Activated CD8-positive, alpha-beta T cell treated with anti-CD3 and anti-CD28 coated beads, Interleukin-2, amount 10 ng/mL, durations not matched to agents 7 days and 5 days (primary cell): ENCODE measurements at regions not wholly inside any gene's neighbourhood (a gene's known extent, or its start where the extent isn't known, plus 50 kb on each side); places are given as distances from the start of the nearest gene placed in this dataset.
"Not testable (repeated sequence)": the region's sequence is repeated elsewhere in the genome, so short reads cannot be mapped to it uniquely, and the experiment has no call there.

Source experiments
- ATAC-seq: fragments of 150-1000 bp; cut with Tn5 transposase; one replicate; pipeline ENCODE4 v1.10.0; 2021; ENCODE audit warnings: moderate library complexity
- CTCF ChIA-PET: fragments of 350-600 bp; sonication (Branson Sonifier 250); formaldehyde crosslinking; loops from one replicate; lab custom pipeline; 2021; ENCODE audit warnings: antibody characterized with exemption; lab: Charles Lee
- POLR2A ChIA-PET: fragments of 350-600 bp; sonication (Branson Sonifier 250); formaldehyde crosslinking; loops from one replicate; lab custom pipeline; 2021; ENCODE audit warnings: antibody characterized with exemption; lab: Charles Lee
- DNase-seq: peaks from one replicate; pipeline ENCODE4 v3.0.0-alpha.2; 2020
- H3K27ac Mint-ChIP-seq: one replicate; pipeline ENCODE4 v1.8.0; 2021; ENCODE audit warnings: mild to moderate bottlenecking, mixed read lengths
- H3K27me3 Mint-ChIP-seq: one replicate; pipeline ENCODE4 v1.8.0; 2021; ENCODE audit warnings: low read depth, mixed read lengths
- H3K36me3 Mint-ChIP-seq: one replicate; pipeline ENCODE4 v1.8.0; 2021; ENCODE audit warnings: low read depth, mixed read lengths
- H3K4me1 Mint-ChIP-seq: one replicate; pipeline ENCODE4 v1.8.0; 2021; ENCODE audit warnings: low read depth, mixed read lengths
- H3K4me3 Mint-ChIP-seq: one replicate; pipeline ENCODE4 v1.8.0; 2021; ENCODE audit warnings: mild to moderate bottlenecking, mixed read lengths
- H3K9me3 Mint-ChIP-seq: one replicate; pipeline ENCODE4 v1.8.0; 2022; ENCODE audit warnings: mixed read lengths; ENCODE audit not compliant: insufficient read depth

- CTCF ChIA-PET, H3K27ac Mint-ChIP-seq, H3K4me1 Mint-ChIP-seq, POLR2A ChIA-PET, ATAC-seq, DNase-seq, H3K36me3 Mint-ChIP-seq, H3K4me3 Mint-ChIP-seq: not testable (repeated sequence)
- Mint-ChIP-seq H3K9me3 (peaks cover 16% of the 10 kb centered on the region), H3K27me3 (peaks cover 12% of the 10 kb centered on the region)
Observed at GRCh38 chr2:217346043-217346442, 486.2 kb upstream of the TNP1 start.

DNA sequence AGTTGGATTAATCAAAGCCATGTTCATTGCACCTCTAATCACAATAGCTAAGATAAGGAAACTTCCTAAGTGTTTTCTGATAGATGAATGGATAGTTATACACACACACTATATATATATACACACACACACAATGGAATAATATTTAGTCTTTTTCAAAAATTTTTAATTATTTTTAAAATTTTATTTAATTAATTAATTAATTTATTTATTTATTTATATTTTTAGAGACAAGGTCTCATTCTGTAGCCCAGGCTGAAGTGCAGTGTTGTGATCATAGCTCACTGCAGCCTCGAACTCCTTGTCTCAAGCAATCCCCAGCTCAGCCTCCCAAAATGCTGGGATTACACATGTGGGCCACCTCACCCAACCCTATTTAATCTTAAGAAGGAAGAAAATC lies 481.0 kb upstream of the TNP1 start:
- H3K27ac Mint-ChIP-seq = no peak overlapping the region
- H3K9me3 Mint-ChIP-seq = no peaks in the 10 kb centered on the region
- H3K27me3 Mint-ChIP-seq = no peaks in the 10 kb centered on the region
- H3K36me3 Mint-ChIP-seq = no peaks in the 10 kb centered on the region
- CTCF ChIA-PET = no interaction called here
- POLR2A ChIA-PET = interaction anchor here (0.6 kb wide), 1 partner anchor 525 kb away, joined by 5 read pairs; no protein-coding TSS in a partner anchor
- H3K4me3 Mint-ChIP-seq = no peak overlapping the region
- H3K4me1 Mint-ChIP-seq = no peaks in the 10 kb centered on the region
- ATAC-seq (no peak), DNase-seq (no peak)

DNA sequence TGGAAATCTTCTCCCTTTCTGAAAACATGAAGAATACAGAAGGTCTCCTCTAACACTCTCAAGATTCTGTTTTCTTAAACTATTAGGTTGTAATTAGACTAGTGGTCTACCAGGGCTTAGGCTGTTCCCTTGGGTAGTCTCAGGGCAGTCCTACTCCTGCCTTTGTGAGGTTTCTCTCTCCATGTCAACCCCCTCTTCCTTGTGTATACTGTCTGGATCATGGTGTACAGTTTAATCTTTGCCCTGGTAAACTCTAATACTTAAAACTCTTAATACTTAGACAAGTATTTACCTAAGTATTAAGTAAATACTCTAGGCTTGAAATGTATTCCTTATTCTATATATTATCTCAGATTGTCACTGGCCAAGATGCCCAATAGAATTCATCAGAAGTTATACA lies 480.3 kb upstream of the TNP1 start:
- ATAC-seq (no peak), DNase-seq (no peak)
- ChIA-PET CTCF (no interaction called here), POLR2A (no interaction called here)
- Mint-ChIP-seq H3K36me3 (no peaks in the 10 kb centered on the region), H3K27ac (no peak overlapping the region), H3K27me3 (no peaks in the 10 kb centered on the region), H3K4me3 (no peak overlapping the region), H3K9me3 (no peaks in the 10 kb centered on the region), H3K4me1 (no peaks in the 10 kb centered on the region)

DNA sequence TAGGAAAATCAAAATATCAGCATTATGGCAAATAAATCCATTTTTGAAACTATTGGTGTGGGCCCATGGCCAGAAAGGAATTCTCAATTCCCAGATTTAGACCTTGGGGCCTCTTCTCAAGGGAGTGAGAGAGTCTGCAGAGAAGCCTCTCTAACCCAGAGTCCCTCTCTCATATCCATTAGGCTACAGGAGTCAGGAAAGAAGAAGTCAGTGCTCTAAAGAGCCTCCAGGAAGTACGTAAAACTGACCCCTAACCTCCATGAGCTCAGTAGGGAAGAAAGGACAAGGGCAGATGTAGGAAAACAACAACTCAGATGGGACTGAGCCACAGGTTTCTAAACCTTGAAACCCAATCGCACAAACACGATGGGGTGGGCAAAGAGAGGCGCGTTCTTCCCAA lies 479.9 kb upstream of the TNP1 start:
- Mint-ChIP-seq H3K4me1 (no peaks in the 10 kb centered on the region), H3K4me3 (no peak overlapping the region), H3K9me3 (no peaks in the 10 kb centered on the region), H3K27me3 (no peaks in the 10 kb centered on the region), H3K27ac (no peak overlapping the region), H3K36me3 (no peaks in the 10 kb centered on the region)
- ChIA-PET POLR2A (no interaction called here), CTCF (no interaction called here)
- DNase-seq (no peak), ATAC-seq (no peak)

- DNase-seq (no peak), ATAC-seq (no peak)
- H3K4me3 Mint-ChIP-seq = no peak overlapping the region
- no peaks in the 10 kb centered on the region for H3K9me3 Mint-ChIP-seq
- no peaks in the 10 kb centered on the region for H3K36me3 Mint-ChIP-seq
- ChIA-PET POLR2A (no interaction called here), CTCF (no interaction called here)
- no peak overlapping the region for H3K27ac Mint-ChIP-seq
- H3K4me1 Mint-ChIP-seq = no peaks in the 10 kb centered on the region
- H3K27me3 Mint-ChIP-seq = no peaks in the 10 kb centered on the region
Observed at GRCh38 chr2:217338306-217338916, 478.5 kb upstream of the TNP1 start.

GRCh38 chr2:217337771-217338170 lies 477.9 kb upstream of the TNP1 start:
- no peaks in the 10 kb centered on the region for H3K9me3 Mint-ChIP-seq

DNA sequence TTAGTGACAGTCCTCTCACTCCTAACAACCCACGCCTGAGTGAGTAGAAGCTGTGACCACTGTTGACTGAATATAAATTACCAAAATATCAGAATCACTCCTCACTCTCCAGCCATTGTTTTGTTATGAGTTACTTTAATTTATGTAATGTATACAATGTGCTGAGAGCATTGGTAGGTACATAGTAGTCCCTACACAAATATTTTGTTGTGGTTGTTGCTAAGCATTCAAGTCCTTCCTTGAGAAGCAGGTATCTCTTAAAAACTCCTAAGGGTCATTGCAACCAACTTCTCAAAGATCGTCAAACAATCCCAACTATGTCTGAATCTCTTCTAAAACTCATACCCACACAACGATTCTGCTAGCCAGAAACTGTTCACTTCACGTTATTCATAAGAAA lies 476.8 kb upstream of the TNP1 start:
- CTCF ChIA-PET = no interaction called here
- DNase-seq (no peak), ATAC-seq (no peak)
- Mint-ChIP-seq H3K9me3 (no peaks in the 10 kb centered on the region), H3K4me1 (no peaks in the 10 kb centered on the region), H3K27me3 (no peaks in the 10 kb centered on the region), H3K27ac (no peak overlapping the region), H3K36me3 (no peaks in the 10 kb centered on the region), H3K4me3 (no peak overlapping the region)
- POLR2A ChIA-PET = no interaction called here

More at GRCh38 chr2:217337771-217338170, 477.9 kb upstream of the TNP1 start:
- DNase-seq (no peak), ATAC-seq (no peak)
- CTCF ChIA-PET = no interaction called here
- no peak overlapping the region for H3K4me3 Mint-ChIP-seq
- POLR2A ChIA-PET = no interaction called here
- no peaks in the 10 kb centered on the region for H3K27me3 Mint-ChIP-seq
- H3K27ac Mint-ChIP-seq = no peak overlapping the region
- H3K36me3 Mint-ChIP-seq = no peaks in the 10 kb centered on the region
- H3K4me1 Mint-ChIP-seq = no peaks in the 10 kb centered on the region

- H3K4me1 Mint-ChIP-seq = no peaks in the 10 kb centered on the region
- H3K27ac Mint-ChIP-seq = no peak overlapping the region
- no peaks in the 10 kb centered on the region for H3K9me3 Mint-ChIP-seq
- DNase-seq (no peak), ATAC-seq (no peak)
- ChIA-PET CTCF (no interaction called here), POLR2A (no interaction called here)
- H3K27me3 Mint-ChIP-seq = no peaks in the 10 kb centered on the region
- H3K36me3 Mint-ChIP-seq = no peaks in the 10 kb centered on the region
- no peak overlapping the region for H3K4me3 Mint-ChIP-seq
Observed at GRCh38 chr2:217335341-217335966, 475.6 kb upstream of the TNP1 start.

DNA sequence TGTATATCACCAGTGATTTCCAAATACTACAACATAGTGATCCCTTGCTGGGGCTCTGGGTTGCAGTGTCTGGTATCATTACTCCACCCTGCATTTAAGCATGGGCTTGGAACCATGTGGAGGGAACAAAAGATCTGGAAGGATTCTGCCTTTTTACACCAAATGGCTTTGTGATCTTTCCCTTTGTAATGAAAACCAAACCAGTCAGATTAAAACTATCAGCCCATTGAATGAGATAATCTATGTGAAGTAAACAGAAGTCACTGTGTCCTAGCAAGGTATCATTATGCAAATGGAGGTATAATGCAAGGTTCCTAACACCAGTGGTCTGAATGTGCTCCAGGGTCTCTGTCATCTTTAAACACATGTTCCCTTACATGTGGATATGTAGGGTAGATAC lies 474.7 kb upstream of the TNP1 start:
- no peaks in the 10 kb centered on the region for H3K36me3 Mint-ChIP-seq
- ATAC-seq = no peak
- ChIA-PET POLR2A (no interaction called here), CTCF (no interaction called here)
- no peaks in the 10 kb centered on the region for H3K27me3 Mint-ChIP-seq
- DNase-seq = no peak
- no peak overlapping the region for H3K27ac Mint-ChIP-seq
- H3K4me1 Mint-ChIP-seq = no peaks in the 10 kb centered on the region
- no peaks in the 10 kb centered on the region for H3K9me3 Mint-ChIP-seq
- H3K4me3 Mint-ChIP-seq = no peak overlapping the region

DNA sequence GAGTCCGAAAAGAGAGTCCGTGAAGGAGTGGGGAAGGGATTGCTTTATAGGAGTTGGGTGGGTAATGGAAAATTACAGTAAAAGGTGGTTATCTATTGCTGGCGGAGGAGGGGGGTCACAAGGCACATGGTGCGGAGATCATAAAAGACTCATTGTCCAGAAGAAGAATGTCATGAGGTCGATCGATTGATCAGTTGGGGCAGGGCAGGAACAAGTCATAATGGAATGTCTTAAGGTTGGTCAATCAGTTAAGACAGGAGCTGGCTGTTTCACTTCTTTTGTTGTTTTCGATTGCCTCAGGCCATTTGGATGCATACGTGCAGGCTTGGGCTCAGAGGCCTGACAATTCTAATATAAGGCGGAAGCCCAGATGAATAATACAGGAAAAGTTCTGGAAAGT lies 473.0 kb upstream of the TNP1 start:
- no peaks in the 10 kb centered on the region for H3K9me3 Mint-ChIP-seq
- H3K36me3 Mint-ChIP-seq = no peaks in the 10 kb centered on the region
- ATAC-seq = no peak
- ChIA-PET CTCF (no interaction called here), POLR2A (no interaction called here)
- H3K27me3 Mint-ChIP-seq = no peaks in the 10 kb centered on the region
- no peak overlapping the region for H3K27ac Mint-ChIP-seq
- H3K4me3 Mint-ChIP-seq = no peak overlapping the region
- H3K4me1 Mint-ChIP-seq = no peaks in the 10 kb centered on the region
- no peak for DNase-seq

- no peaks in the 10 kb centered on the region for H3K4me1 Mint-ChIP-seq
- CTCF ChIA-PET = no interaction called here
- ATAC-seq (no peak), DNase-seq (no peak)
- H3K9me3 Mint-ChIP-seq = no peaks in the 10 kb centered on the region
- H3K4me3 Mint-ChIP-seq = no peak overlapping the region
- H3K27ac Mint-ChIP-seq = no peak overlapping the region
- H3K27me3 Mint-ChIP-seq = no peaks in the 10 kb centered on the region
- H3K36me3 Mint-ChIP-seq = no peaks in the 10 kb centered on the region
- POLR2A ChIA-PET = no interaction called here
Observed at GRCh38 chr2:217332417-217332791, 472.5 kb upstream of the TNP1 start.

- DNase-seq (no peak), ATAC-seq (no peak)
- H3K27me3 Mint-ChIP-seq = no peaks in the 10 kb centered on the region
- no peak overlapping the region for H3K27ac Mint-ChIP-seq
- ChIA-PET CTCF (no interaction called here), POLR2A (no interaction called here)
- H3K36me3 Mint-ChIP-seq = no peaks in the 10 kb centered on the region
- no peaks in the 10 kb centered on the region for H3K9me3 Mint-ChIP-seq
- H3K4me1 Mint-ChIP-seq = no peaks in the 10 kb centered on the region
- H3K4me3 Mint-ChIP-seq = no peak overlapping the region
Observed at GRCh38 chr2:217331523-217332416, 471.9 kb upstream of the TNP1 start.
